ENCODE measurements at regions not wholly inside any gene's neighbourhood (a gene's known extent, or its start where the extent isn't known, plus 50 kb on each side); places are given as distances from the start of the nearest gene placed in this dataset.

- Histone ChIP-seq H2AFZ (ENCODE audit: low read depth, low read length, poor library complexity, severe bottlenecking) (no peak overlapping the region), H3K9ac (ENCODE audit: low read length) (no peak overlapping the region), H3K79me2 (ENCODE audit: insufficient read depth, low read length) (no peaks in the 10 kb centered on the region), H3K9me3 (ENCODE audit: control insufficient read depth in 1 of 2, insufficient read depth in 1 of 2, low read depth in 1 of 2, low read length in 2 of 2) (no peaks in the 10 kb centered on the region), H3K4me2 (ENCODE audit: low read length) (no peak overlapping the region), H3K4me1 (ENCODE audit: control insufficient read depth in 1 of 2, insufficient read depth in 2 of 2, low read length in 2 of 2) (no peaks in the 10 kb centered on the region), H3K4me3 (replicated peaks in 1 of 2; ENCODE audit: low read depth in 1 of 2, low read length in 2 of 2) (no peak overlapping the region), H3K36me3 (ENCODE audit: control insufficient read depth in 1 of 2, insufficient read depth in 2 of 2, low read length in 2 of 2) (no peaks in the 10 kb centered on the region), H4K20me1 (ENCODE audit: insufficient read depth) (no peaks in the 10 kb centered on the region), H3K9me2 (ENCODE audit: insufficient read depth) (no peaks in the 10 kb centered on the region), H3K27me3 (ENCODE audit: insufficient read depth, low read length) (peaks cover 18% of the 10 kb centered on the region; the same call in 1 of the 2 replicates), H3K27ac (ENCODE audit: low read depth, low read length) (no peak overlapping the region)
- intact Hi-C loops (cut with micrococcal nuclease), result no loop called here
- no TSS peak for BruUV-seq (replicated peaks)
- ChIA-PET POLR2A (no interaction called here), CTCF (no interaction called here), RAD21 (ENCODE audit: low non-redundant PET in 1 of 2, low total read pairs in 2 of 2, uncharacterized antibody in 2 of 2, unreplicated experiment in 2 of 2) (no interaction called here)
- no peak for DNase-seq (ENCODE audit: low read depth, low spot score)
- ATAC-seq, result no peak
- no peak for TF ChIP-seq SRF (IDR thresholded peaks at IDR 0.05; ENCODE audit: low read depth)
- TF ChIP-seq YY1 (IDR thresholded peaks at IDR 0.05; ENCODE audit: extremely low read depth, insufficient replicate concordance, low read depth, low read length), result no peak
- no peak for TF ChIP-seq TCF7L2 (IDR thresholded peaks at IDR 0.05; ENCODE audit: borderline replicate concordance, extremely low read depth, insufficient read depth, insufficient read length)
- no peak for TF ChIP-seq JUND (IDR thresholded peaks at IDR 0.05)
- no peak for TF ChIP-seq EGR1 (IDR thresholded peaks at IDR 0.05; ENCODE audit: low read depth)
- TF ChIP-seq, protein P1, sequence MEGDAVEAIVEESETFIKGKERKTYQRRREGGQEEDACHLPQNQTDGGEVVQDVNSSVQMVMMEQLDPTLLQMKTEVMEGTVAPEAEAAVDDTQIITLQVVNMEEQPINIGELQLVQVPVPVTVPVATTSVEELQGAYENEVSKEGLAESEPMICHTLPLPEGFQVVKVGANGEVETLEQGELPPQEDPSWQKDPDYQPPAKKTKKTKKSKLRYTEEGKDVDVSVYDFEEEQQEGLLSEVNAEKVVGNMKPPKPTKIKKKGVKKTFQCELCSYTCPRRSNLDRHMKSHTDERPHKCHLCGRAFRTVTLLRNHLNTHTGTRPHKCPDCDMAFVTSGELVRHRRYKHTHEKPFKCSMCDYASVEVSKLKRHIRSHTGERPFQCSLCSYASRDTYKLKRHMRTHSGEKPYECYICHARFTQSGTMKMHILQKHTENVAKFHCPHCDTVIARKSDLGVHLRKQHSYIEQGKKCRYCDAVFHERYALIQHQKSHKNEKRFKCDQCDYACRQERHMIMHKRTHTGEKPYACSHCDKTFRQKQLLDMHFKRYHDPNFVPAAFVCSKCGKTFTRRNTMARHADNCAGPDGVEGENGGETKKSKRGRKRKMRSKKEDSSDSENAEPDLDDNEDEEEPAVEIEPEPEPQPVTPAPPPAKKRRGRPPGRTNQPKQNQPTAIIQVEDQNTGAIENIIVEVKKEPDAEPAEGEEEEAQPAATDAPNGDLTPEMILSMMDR (IDR thresholded peaks at IDR 0.05 in 2 of 3, conservative IDR thresholded peaks at IDR 0.05 in 1 of 3; ENCODE audit: borderline replicate concordance in 1 of 3, insufficient read depth in 1 of 3, low read depth in 2 of 3, low read length in 2 of 3), result no peak
Observed at GRCh38 chr1:166391279-166392066, 224.7 kb upstream of the FAM78B start.

- no peak overlapping the region for H2AFZ ChIP-seq (ENCODE audit: low read depth, low read length, poor library complexity, severe bottlenecking)
- ATAC-seq (no peak), DNase-seq (ENCODE audit: low read depth, low spot score) (no peak)
- no peaks in the 10 kb centered on the region for H3K9me3 ChIP-seq (ENCODE audit: control insufficient read depth in 1 of 2, insufficient read depth in 1 of 2, low read depth in 1 of 2, low read length in 2 of 2)
- intact Hi-C loops (cut with micrococcal nuclease), result no loop called here
- POLR2A ChIA-PET, result no interaction called here
- no peak overlapping the region for H3K4me3 ChIP-seq (replicated peaks in 1 of 2; ENCODE audit: low read depth in 1 of 2, low read length in 2 of 2)
- H3K9ac ChIP-seq (ENCODE audit: low read length), result no peak overlapping the region
- H3K4me1 ChIP-seq (ENCODE audit: control insufficient read depth in 1 of 2, insufficient read depth in 2 of 2, low read length in 2 of 2), result no peaks in the 10 kb centered on the region
- H3K27ac ChIP-seq (ENCODE audit: low read depth, low read length), result no peak overlapping the region
- H3K9me2 ChIP-seq (ENCODE audit: insufficient read depth), result no peaks in the 10 kb centered on the region
- H3K4me2 ChIP-seq (ENCODE audit: low read length), result no peak overlapping the region
- H3K79me2 ChIP-seq (ENCODE audit: insufficient read depth, low read length), result no peaks in the 10 kb centered on the region
- CTCF ChIA-PET, result no interaction called here
- RAD21 ChIA-PET (ENCODE audit: low non-redundant PET in 1 of 2, low total read pairs in 2 of 2, uncharacterized antibody in 2 of 2, unreplicated experiment in 2 of 2), result no interaction called here
- peaks cover 14% of the 10 kb centered on the region; the same call in 1 of the 2 replicates for H3K27me3 ChIP-seq (ENCODE audit: insufficient read depth, low read length)
- no peaks in the 10 kb centered on the region for H4K20me1 ChIP-seq (ENCODE audit: insufficient read depth)
- H3K36me3 ChIP-seq (ENCODE audit: control insufficient read depth in 1 of 2, insufficient read depth in 2 of 2, low read length in 2 of 2), result no peaks in the 10 kb centered on the region
- no TSS peak for BruUV-seq (replicated peaks)
- no peak for TF ChIP-seq POLR2A (IDR thresholded peaks at IDR 0.05; ENCODE audit: borderline replicate concordance, extremely low read depth, insufficient read depth, insufficient read length)
- no peak for TF ChIP-seq CBX3 (IDR thresholded peaks at IDR 0.05; ENCODE audit: low read depth)
- no peak for TF ChIP-seq ELF1 (IDR thresholded peaks at IDR 0.05; ENCODE audit: borderline replicate concordance, low read depth)
- no peak for TF ChIP-seq EZH2phosphoT487 (IDR thresholded peaks at IDR 0.05; ENCODE audit: borderline replicate concordance)
- no peak for TF ChIP-seq ZFX (IDR thresholded peaks at IDR 0.05)
- no peak for TF ChIP-seq JUND (IDR thresholded peaks at IDR 0.05)
- no peak for TF ChIP-seq SP1 (IDR thresholded peaks at IDR 0.05; ENCODE audit: low read depth)
- TF ChIP-seq, protein P1 (IDR thresholded peaks at IDR 0.05 in 2 of 3, conservative IDR thresholded peaks at IDR 0.05 in 1 of 3; ENCODE audit: borderline replicate concordance in 1 of 3, insufficient read depth in 1 of 3, low read depth in 2 of 3, low read length in 2 of 3), result no peak
- no peak for TF ChIP-seq RAD21 (IDR thresholded peaks at IDR 0.05; ENCODE audit: low read depth)
- TF ChIP-seq, protein P2, sequence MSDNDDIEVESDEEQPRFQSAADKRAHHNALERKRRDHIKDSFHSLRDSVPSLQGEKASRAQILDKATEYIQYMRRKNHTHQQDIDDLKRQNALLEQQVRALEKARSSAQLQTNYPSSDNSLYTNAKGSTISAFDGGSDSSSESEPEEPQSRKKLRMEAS (IDR thresholded peaks at IDR 0.05), result no peak
Observed at GRCh38 chr1:166395729-166396128, 228.9 kb upstream of the FAM78B start.
